ENCODE measurements at regions not wholly inside any gene's neighbourhood (a gene's known extent, or its start where the extent isn't known, plus 50 kb on each side); places are given as distances from the start of the nearest gene placed in this dataset.

GRCh38 chr13:31920727-31921100 is 110.9 kb upstream of the FRY start:
- H3K27ac ChIP-seq (ENCODE audit: low read depth, low read length) = no peak overlapping the region
- H3K4me2 ChIP-seq (ENCODE audit: insufficient read depth, low read length) = peak overlapping the region; percentile 5
- no peaks in the 10 kb centered on the region for H4K20me1 ChIP-seq (ENCODE audit: insufficient read depth, low read length)
- TF ChIP-seq, protein P1, sequence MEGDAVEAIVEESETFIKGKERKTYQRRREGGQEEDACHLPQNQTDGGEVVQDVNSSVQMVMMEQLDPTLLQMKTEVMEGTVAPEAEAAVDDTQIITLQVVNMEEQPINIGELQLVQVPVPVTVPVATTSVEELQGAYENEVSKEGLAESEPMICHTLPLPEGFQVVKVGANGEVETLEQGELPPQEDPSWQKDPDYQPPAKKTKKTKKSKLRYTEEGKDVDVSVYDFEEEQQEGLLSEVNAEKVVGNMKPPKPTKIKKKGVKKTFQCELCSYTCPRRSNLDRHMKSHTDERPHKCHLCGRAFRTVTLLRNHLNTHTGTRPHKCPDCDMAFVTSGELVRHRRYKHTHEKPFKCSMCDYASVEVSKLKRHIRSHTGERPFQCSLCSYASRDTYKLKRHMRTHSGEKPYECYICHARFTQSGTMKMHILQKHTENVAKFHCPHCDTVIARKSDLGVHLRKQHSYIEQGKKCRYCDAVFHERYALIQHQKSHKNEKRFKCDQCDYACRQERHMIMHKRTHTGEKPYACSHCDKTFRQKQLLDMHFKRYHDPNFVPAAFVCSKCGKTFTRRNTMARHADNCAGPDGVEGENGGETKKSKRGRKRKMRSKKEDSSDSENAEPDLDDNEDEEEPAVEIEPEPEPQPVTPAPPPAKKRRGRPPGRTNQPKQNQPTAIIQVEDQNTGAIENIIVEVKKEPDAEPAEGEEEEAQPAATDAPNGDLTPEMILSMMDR (IDR thresholded peaks at IDR 0.05; ENCODE audit: extremely low read depth, low read depth, low read length) = no peak
- no peaks in the 10 kb centered on the region for H3K36me3 ChIP-seq (ENCODE audit: insufficient read depth, low read length)
- no peak overlapping the region for H3K4me3 ChIP-seq (ENCODE audit: insufficient read depth, low read length)
- H3K27me3 ChIP-seq (ENCODE audit: insufficient read depth, low read length) = no peaks in the 10 kb centered on the region
- H3K4me1 ChIP-seq (ENCODE audit: insufficient read depth, low read length) = no peaks in the 10 kb centered on the region
- no peak overlapping the region for H2AFZ ChIP-seq (ENCODE audit: low read length)
- no peaks in the 10 kb centered on the region for H3K9me3 ChIP-seq (ENCODE audit: low read depth, low read length)
- no peaks in the 10 kb centered on the region for H3K79me2 ChIP-seq (ENCODE audit: insufficient read depth, low read length)
- DNase-seq (ENCODE audit: insufficient read length, low spot score, missing footprints) = peak; percentile 25

DNA sequence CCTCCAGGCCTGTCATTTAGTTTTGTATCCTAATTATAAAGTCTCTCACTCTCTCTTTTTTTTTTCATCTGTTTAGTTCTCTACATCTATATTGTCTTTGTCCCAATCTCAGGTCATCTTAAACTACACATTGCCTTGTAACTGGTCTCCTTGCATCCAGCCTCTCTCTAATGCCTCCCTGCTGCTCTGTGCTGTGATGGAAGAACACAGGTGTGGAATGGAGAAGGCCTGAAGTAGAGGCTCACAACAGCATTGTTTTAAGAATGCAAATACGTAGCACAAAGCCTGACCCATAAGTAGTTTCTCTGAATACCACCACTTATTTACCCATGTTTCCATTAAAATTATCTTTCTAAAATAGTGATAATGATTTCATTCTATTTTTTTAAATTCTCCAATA is 108.8 kb upstream of the FRY start:
- Histone ChIP-seq H4K20me1 (ENCODE audit: insufficient read depth, low read length) (no peaks in the 10 kb centered on the region), H3K4me2 (ENCODE audit: insufficient read depth, low read length) (no peak overlapping the region), H3K4me3 (ENCODE audit: insufficient read depth, low read length) (no peak overlapping the region), H3K79me2 (ENCODE audit: insufficient read depth, low read length) (no peaks in the 10 kb centered on the region), H3K27ac (ENCODE audit: low read depth, low read length) (no peak overlapping the region), H2AFZ (ENCODE audit: low read length) (no peak overlapping the region), H3K9me3 (ENCODE audit: low read depth, low read length) (no peaks in the 10 kb centered on the region), H3K27me3 (ENCODE audit: insufficient read depth, low read length) (no peaks in the 10 kb centered on the region), H3K36me3 (ENCODE audit: insufficient read depth, low read length) (no peaks in the 10 kb centered on the region), H3K4me1 (ENCODE audit: insufficient read depth, low read length) (no peaks in the 10 kb centered on the region)
- no peak for DNase-seq (ENCODE audit: insufficient read length, low spot score, missing footprints)
- TF ChIP-seq, protein P1 (IDR thresholded peaks at IDR 0.05; ENCODE audit: extremely low read depth, low read depth, low read length) = no peak

DNA sequence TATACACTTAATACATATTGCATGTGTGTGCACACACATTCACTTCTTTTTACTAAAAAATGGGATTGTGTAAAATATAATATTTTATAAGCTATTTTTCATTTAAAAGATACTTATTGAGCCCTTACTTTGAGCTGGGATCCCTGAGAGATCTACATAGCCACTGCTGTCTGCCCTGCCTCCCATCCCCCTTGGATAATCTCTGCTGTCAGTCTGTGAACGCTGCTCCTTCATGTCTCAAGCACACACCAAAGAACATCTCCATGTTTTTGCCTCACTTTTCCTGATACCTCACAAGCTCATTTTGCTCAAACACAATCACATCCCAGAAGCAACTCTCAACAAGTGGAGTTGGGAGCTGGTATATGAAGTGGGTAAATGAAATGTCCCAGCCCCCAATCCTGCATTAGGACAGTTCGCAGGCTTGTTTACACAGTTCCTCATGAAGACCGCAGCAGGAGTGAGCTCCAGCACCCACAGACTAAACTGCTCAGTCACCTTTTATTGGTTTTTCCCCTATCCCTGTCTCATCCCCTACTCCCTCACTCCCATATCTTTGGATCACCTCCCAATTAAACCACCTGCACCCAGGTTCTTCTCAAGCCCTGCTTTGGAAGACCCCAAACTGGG is 108.3 kb upstream of the FRY start:
- Histone ChIP-seq H3K9me3 (ENCODE audit: low read depth, low read length) (no peaks in the 10 kb centered on the region), H2AFZ (ENCODE audit: low read length) (no peak overlapping the region), H3K27me3 (ENCODE audit: insufficient read depth, low read length) (no peaks in the 10 kb centered on the region), H3K4me3 (ENCODE audit: insufficient read depth, low read length) (no peak overlapping the region), H4K20me1 (ENCODE audit: insufficient read depth, low read length) (no peaks in the 10 kb centered on the region), H3K4me2 (ENCODE audit: insufficient read depth, low read length) (no peak overlapping the region), H3K79me2 (ENCODE audit: insufficient read depth, low read length) (no peaks in the 10 kb centered on the region), H3K27ac (ENCODE audit: low read depth, low read length) (no peak overlapping the region), H3K4me1 (ENCODE audit: insufficient read depth, low read length) (no peaks in the 10 kb centered on the region), H3K36me3 (ENCODE audit: insufficient read depth, low read length) (no peaks in the 10 kb centered on the region)
- no peak for DNase-seq (ENCODE audit: insufficient read length, low spot score, missing footprints)
- TF ChIP-seq, protein P1 (IDR thresholded peaks at IDR 0.05; ENCODE audit: extremely low read depth, low read depth, low read length) = no peak

- Histone ChIP-seq H3K9me3 (ENCODE audit: low read depth, low read length) (no peaks in the 10 kb centered on the region), H3K36me3 (ENCODE audit: insufficient read depth, low read length) (no peaks in the 10 kb centered on the region), H4K20me1 (ENCODE audit: insufficient read depth, low read length) (no peaks in the 10 kb centered on the region), H3K27me3 (ENCODE audit: insufficient read depth, low read length) (no peaks in the 10 kb centered on the region), H3K27ac (ENCODE audit: low read depth, low read length) (no peak overlapping the region), H3K4me1 (ENCODE audit: insufficient read depth, low read length) (no peaks in the 10 kb centered on the region), H3K4me3 (ENCODE audit: insufficient read depth, low read length) (no peak overlapping the region), H3K79me2 (ENCODE audit: insufficient read depth, low read length) (no peaks in the 10 kb centered on the region), H2AFZ (ENCODE audit: low read length) (no peak overlapping the region), H3K4me2 (ENCODE audit: insufficient read depth, low read length) (no peak overlapping the region)
- TF ChIP-seq, protein P1 (IDR thresholded peaks at IDR 0.05; ENCODE audit: extremely low read depth, low read depth, low read length) = no peak
- DNase-seq (ENCODE audit: insufficient read length, low spot score, missing footprints) = no peak
These were observed 106.5 kb upstream of the FRY start for GRCh38 chr13:31925079-31925478.

Measured in osteoblast (primary cell).